ENCODE measurements at regions not wholly inside any gene's neighbourhood (a gene's known extent, or its start where the extent isn't known, plus 50 kb on each side); places are given as distances from the start of the nearest gene placed in this dataset.

- no peaks in the 10 kb centered on the region for H3K27me3 ChIP-seq (ENCODE audit: control insufficient read depth in 2 of 2, insufficient read depth in 2 of 2, low read length in 2 of 2)
- no peak overlapping the region for H3K4me2 ChIP-seq (replicated peaks; ENCODE audit: extremely low read depth, low read length, poor library complexity, severe bottlenecking)
- H3K9ac ChIP-seq (ENCODE audit: insufficient read depth, low read length, poor library complexity, severe bottlenecking), result no peak overlapping the region
- no peak overlapping the region for H3K27ac Mint-ChIP-seq
- no peaks in the 10 kb centered on the region for H3K36me3 Mint-ChIP-seq
- no peak overlapping the region for H3K4me3 Mint-ChIP-seq
- intact Hi-C loops (cut with micrococcal nuclease), result no loop called here
- H3K27ac ChIP-seq (ENCODE audit: low read depth in 1 of 2, low read length in 2 of 2), result no peak overlapping the region
- H4K20me1 ChIP-seq (ENCODE audit: insufficient read depth, low read length), result no peaks in the 10 kb centered on the region
- no peak for TF ChIP-seq CTCF (IDR thresholded peaks at IDR 0.05)
- no peaks in the 10 kb centered on the region for H3K79me2 ChIP-seq (ENCODE audit: insufficient read depth, low read length)
- peaks cover 5 to 16% of the 10 kb centered on the region in 2 donors for H3K9me3 ChIP-seq (replicated peaks in 1 of 2; ENCODE audit: control insufficient read depth in 1 of 2, insufficient read depth in 1 of 2, low read length in 2 of 2)
- peaks cover 0 to 12% (median 4%) of the 10 kb centered on the region in 7 donors for H3K9me3 Mint-ChIP-seq
- no peak overlapping the region for H2AFZ ChIP-seq (ENCODE audit: insufficient read depth, low read depth, low read length, poor library complexity, severe bottlenecking)
- H3K4me1 ChIP-seq (ENCODE audit: control insufficient read depth in 1 of 2, insufficient read depth in 2 of 2, low read length in 2 of 2), result no peaks in the 10 kb centered on the region
- H3K4me1 Mint-ChIP-seq, result no peaks in the 10 kb centered on the region
- H3K27me3 Mint-ChIP-seq (ENCODE audit: low read depth in 3 of 3), result no peaks in the 10 kb centered on the region
- no peaks in the 10 kb centered on the region for H3K36me3 ChIP-seq (replicated peaks in 1 of 2; ENCODE audit: control insufficient read depth in 1 of 2, insufficient read depth in 2 of 2, low read length in 2 of 2)
- no peak for DNase-seq
- 83% methylated on average over 1 of the region's 2 CpGs for WGBS (ENCODE audit: insufficient coverage)
- H3K4me3 ChIP-seq (replicated peaks in 1 of 3; ENCODE audit: low read depth in 2 of 3, low read length in 3 of 3), result no peak overlapping the region
These were observed 93.9 kb upstream of the SLC13A1 start for GRCh38 chr7:123293710-123294109.

GRCh38 chr7:123292227-123292626 lies 92.5 kb upstream of the SLC13A1 start:
- Histone ChIP-seq H3K27me3 (ENCODE audit: control insufficient read depth in 2 of 2, insufficient read depth in 2 of 2, low read length in 2 of 2) (no peaks in the 10 kb centered on the region), H3K9me3 (replicated peaks in 1 of 2; ENCODE audit: control insufficient read depth in 1 of 2, insufficient read depth in 1 of 2, low read length in 2 of 2) (peaks cover 5 to 15% of the 10 kb centered on the region in 2 donors), H3K4me2 (replicated peaks; ENCODE audit: extremely low read depth, low read length, poor library complexity, severe bottlenecking) (no peak overlapping the region), H3K27ac (ENCODE audit: low read depth in 1 of 2, low read length in 2 of 2) (no peak overlapping the region), H3K9ac (ENCODE audit: insufficient read depth, low read length, poor library complexity, severe bottlenecking) (no peak overlapping the region), H3K79me2 (ENCODE audit: insufficient read depth, low read length) (no peaks in the 10 kb centered on the region), H3K36me3 (replicated peaks in 1 of 2; ENCODE audit: control insufficient read depth in 1 of 2, insufficient read depth in 2 of 2, low read length in 2 of 2) (no peaks in the 10 kb centered on the region), H4K20me1 (ENCODE audit: insufficient read depth, low read length) (no peaks in the 10 kb centered on the region), H2AFZ (ENCODE audit: insufficient read depth, low read depth, low read length, poor library complexity, severe bottlenecking) (no peak overlapping the region), H3K4me3 (replicated peaks in 1 of 3; ENCODE audit: low read depth in 2 of 3, low read length in 3 of 3) (no peak overlapping the region), H3K4me1 (ENCODE audit: control insufficient read depth in 1 of 2, insufficient read depth in 2 of 2, low read length in 2 of 2) (no peaks in the 10 kb centered on the region)
- H3K9me3 Mint-ChIP-seq, result peaks cover 0 to 12% (median 2%) of the 10 kb centered on the region in 7 donors
- no peak for TF ChIP-seq CTCF (IDR thresholded peaks at IDR 0.05)
- no peaks in the 10 kb centered on the region for H3K27me3 Mint-ChIP-seq (ENCODE audit: low read depth in 3 of 3)
- H3K27ac Mint-ChIP-seq, result no peak overlapping the region
- WGBS (ENCODE audit: insufficient coverage), result no CpG with 5 or more reads among the region's 1 CpG
- H3K4me3 Mint-ChIP-seq, result no peak overlapping the region
- no peaks in the 10 kb centered on the region for H3K4me1 Mint-ChIP-seq
- no peaks in the 10 kb centered on the region for H3K36me3 Mint-ChIP-seq
- no peak for DNase-seq
- intact Hi-C loops (cut with micrococcal nuclease), result no loop called here

All from CD14-positive monocyte (primary cell).